Epithelial cell of esophagus (primary cell): ENCODE measurements at regions not wholly inside any gene's neighbourhood (a gene's known extent, or its start where the extent isn't known, plus 50 kb on each side); places are given as distances from the start of the nearest gene placed in this dataset.
"Not testable (repeated sequence)": the region's sequence is repeated elsewhere in the genome, so short reads cannot be mapped to it uniquely, and the experiment has no call there.

Experiments
- DNase-seq: peaks from one replicate; pipeline ENCODE4 v3.0.0; 2010; ENCODE audit warnings: low read depth
- H3K4me3 ChIP-seq: 2 replicates; pipeline ENCODE4 v1.5.1; 2011; ENCODE audit warnings: mild to moderate bottlenecking, low read length, control low read depth
- TF ChIP-seq, protein P1 (sequence below): IDR thresholded peaks from 2 replicates; pipeline ENCODE4 v1.5.1; 2011; ENCODE audit warnings: low read depth, mild to moderate bottlenecking, low read length, control low read depth, inconsistent platforms; ENCODE audit not compliant: insufficient read depth; ENCODE audit errors: missing control alignments

DNA sequence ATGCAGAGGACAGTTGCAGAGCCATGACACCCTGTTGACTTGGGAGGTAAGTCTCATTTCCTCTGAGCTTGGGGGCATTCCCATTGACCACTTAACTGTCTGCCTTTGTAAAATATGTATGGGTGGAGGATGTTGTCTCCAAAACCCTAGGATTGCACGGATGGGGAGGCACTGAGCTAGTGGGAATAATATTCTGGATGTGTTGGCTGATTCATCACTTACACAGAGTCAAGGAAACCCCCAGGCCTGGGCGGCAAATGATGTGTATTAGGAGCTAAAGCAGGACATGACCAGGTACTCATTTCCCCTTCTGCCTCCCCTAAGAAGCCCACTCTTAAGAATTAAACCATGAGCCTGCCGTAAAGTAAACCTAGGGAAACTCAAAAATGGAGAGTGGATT, 319.4 kb downstream of the VRK1 start:
- DNase-seq = no peak
- TF ChIP-seq, protein P1, sequence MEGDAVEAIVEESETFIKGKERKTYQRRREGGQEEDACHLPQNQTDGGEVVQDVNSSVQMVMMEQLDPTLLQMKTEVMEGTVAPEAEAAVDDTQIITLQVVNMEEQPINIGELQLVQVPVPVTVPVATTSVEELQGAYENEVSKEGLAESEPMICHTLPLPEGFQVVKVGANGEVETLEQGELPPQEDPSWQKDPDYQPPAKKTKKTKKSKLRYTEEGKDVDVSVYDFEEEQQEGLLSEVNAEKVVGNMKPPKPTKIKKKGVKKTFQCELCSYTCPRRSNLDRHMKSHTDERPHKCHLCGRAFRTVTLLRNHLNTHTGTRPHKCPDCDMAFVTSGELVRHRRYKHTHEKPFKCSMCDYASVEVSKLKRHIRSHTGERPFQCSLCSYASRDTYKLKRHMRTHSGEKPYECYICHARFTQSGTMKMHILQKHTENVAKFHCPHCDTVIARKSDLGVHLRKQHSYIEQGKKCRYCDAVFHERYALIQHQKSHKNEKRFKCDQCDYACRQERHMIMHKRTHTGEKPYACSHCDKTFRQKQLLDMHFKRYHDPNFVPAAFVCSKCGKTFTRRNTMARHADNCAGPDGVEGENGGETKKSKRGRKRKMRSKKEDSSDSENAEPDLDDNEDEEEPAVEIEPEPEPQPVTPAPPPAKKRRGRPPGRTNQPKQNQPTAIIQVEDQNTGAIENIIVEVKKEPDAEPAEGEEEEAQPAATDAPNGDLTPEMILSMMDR = no peak
- no peak overlapping the region for H3K4me3 ChIP-seq

DNA sequence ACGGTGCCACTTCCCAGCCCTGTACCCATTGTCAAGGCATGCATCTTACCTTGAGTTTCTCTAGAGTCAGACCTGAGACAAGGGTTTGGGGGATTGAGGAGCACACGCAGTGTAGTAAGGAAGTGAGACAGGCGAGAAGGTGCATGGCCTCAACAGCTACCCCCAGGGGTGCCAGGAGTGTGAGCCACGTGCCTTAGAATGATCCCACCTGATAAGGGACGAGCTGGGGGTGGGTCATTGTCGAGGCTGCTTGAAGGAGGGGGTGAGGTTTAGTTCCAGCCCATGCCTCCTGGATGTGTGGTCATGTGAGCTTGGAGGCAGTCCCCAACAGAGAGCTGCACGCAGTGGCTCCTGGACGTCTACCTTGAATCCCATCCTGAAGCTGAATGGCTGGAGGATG, 320.5 kb downstream of the VRK1 start:
- H3K4me3 ChIP-seq = no peak overlapping the region
- DNase-seq = no peak
- TF ChIP-seq, protein P1 = no peak

DNA sequence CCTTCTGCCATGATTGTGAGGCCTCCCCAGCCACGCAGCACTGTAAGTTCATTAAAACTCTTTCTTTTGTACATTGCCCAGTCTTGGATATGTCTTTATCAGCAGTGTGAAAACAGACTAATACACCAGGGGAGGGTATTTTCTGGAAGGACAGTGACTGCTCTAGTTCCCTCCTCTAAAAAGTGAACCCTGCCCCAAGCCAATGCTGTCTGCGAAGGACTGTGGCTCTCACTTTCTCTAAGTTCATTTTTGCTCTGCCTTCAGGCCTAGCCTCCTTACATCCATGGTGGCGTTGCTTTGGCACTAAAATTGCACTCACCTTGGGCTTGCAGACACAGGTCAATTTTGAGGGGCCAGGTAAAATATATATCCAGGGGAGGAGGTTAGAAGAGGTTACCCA, 323.0 kb downstream of the VRK1 start:
- TF ChIP-seq, protein P1 = no peak
- no peak for DNase-seq
- no peak overlapping the region for H3K4me3 ChIP-seq

DNA sequence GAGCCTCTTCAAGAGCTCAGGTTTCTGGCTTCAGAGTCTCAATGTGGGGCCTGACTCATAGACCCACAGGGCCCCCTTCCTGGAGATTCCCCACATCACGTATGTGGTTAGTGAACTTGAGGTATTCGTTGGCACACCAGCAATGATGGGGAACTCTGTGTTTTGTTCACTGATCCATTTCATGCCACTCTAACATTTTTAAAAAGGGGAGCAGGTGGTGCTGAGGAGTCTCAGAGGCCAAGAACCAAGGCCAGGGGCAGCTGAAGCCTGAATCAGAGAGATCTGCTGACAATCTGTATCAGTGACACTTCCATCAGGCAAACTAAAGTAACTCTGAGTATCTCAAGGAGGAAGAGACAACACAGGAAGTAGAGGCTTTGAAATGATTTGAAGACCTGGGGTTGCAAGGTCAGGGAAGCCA, 323.4 kb downstream of the VRK1 start:
- H3K4me3 ChIP-seq = no peak overlapping the region
- TF ChIP-seq, protein P1 = no peak
- DNase-seq = no peak

DNA sequence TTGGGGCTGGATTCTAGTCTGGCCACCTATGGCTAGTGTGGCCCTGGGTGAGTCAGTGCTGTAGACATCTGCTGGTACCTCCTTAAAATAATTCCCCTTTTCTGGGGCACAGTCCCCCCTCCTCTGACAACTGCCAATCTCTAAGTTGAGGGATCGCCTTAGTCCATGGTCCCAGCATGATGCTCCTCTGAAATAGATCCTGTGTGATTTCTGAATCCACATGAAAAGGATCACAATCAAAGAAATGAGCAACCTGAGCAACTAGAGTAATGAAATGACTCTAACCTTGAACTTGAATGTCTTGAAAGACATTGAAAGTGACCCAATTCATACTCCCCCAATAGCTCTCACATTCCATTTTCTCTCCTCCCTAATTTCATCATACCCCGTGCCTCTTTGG, 332.5 kb downstream of the VRK1 start:
- DNase-seq = no peak
- TF ChIP-seq, protein P1 = no peak
- no peak overlapping the region for H3K4me3 ChIP-seq

DNA sequence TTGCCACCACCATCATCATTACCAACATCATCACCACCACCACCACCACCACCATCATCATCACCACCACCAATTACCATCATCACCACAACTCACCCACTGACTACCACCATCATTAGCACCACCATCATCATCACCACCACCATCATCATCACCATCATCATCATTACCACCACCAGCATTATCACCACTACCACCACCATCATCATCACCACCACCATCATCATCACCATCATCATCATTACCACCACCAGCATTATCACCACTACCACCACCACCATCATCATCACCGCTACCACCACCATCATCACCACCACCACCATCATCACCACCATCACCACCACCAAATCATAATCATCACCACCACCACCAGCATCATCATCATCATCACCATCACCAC, 338.7 kb downstream of the VRK1 start:
- not testable (repeated sequence) for DNase-seq, H3K4me3 ChIP-seq

DNA sequence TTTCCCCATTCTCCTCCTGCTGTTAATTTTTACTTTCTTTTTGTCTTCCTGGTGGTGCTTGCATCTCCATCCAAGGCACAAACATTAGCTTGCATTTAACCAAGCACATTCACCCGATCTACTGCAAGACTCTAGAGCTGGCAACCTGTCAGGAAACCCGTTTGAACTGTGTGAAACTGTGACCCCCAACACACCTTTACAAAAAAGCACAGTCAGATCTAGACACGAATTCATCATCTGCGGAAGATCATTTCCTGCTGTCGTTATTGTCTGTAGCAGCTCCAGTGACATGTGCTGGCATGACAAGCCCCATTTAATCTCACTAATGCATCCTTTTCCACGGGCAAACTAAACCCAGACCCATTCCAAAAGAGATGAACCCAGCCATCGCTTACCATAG, 340.5 kb downstream of the VRK1 start:
- no peak overlapping the region for H3K4me3 ChIP-seq
- TF ChIP-seq, protein P1 = no peak
- DNase-seq = no peak

DNA sequence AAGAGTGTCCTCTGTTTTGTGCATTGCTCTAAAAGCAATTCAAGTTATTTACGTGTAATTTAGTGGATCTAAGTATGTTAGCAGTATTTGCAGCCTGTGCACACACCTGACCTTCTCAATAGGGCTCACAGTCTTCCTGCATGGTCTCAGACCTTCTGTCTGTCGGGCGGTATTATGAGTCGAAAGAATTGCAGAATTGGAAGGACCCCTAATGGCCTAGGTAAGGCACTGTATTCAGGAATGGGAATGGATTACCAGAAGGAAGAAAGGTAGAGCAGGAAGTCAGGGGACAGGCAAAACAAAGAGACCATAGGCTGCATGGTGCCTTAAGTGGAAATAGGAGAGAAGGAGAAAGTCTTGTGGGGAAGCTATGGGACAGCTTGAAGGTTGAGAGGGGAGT, 341.6 kb downstream of the VRK1 start:
- no peak for DNase-seq
- H3K4me3 ChIP-seq = no peak overlapping the region
- TF ChIP-seq, protein P1 = no peak
